GM06990 (cell line): ENCODE measurements at regions not wholly inside any gene's neighbourhood (a gene's known extent, or its start where the extent isn't known, plus 50 kb on each side); places are given as distances from the start of the nearest gene placed in this dataset.
A peak's percentile ranks its signal among the peaks of the same experiment; 100 is the strongest.
"Not testable (repeated sequence)": the region's sequence is repeated elsewhere in the genome, so short reads cannot be mapped to it uniquely, and the experiment has no call there.

Source experiments
- DNase-seq: peaks from one replicate; pipeline ENCODE4 v3.0.0-alpha.2; 2011; ENCODE audit not compliant: insufficient read length; ENCODE audit errors: extremely low read depth
- H3K27me3 ChIP-seq: replicated peaks from 2 replicates; pipeline ENCODE4 v1.6.0; 2011; ENCODE audit warnings: low read length; ENCODE audit not compliant: control insufficient read depth, insufficient read depth
- H3K36me3 ChIP-seq: 2 replicates; pipeline ENCODE4 v1.5.1; 2011; ENCODE audit warnings: low read length; ENCODE audit not compliant: control insufficient read depth, insufficient read depth
- H3K4me3 ChIP-seq: replicated peaks from 2 replicates; pipeline ENCODE4 v1.5.1; 2011; ENCODE audit warnings: low read depth, mild to moderate bottlenecking, control low read depth, low read length
- CTCF ChIP-seq: IDR thresholded peaks from 2 replicates; pipeline ENCODE4 v1.5.1; 2011; ENCODE audit warnings: low read length, control low read depth, mild to moderate bottlenecking, inconsistent platforms; ENCODE audit not compliant: insufficient read depth, poor library complexity, severe bottlenecking

- Histone ChIP-seq H3K36me3 (no peaks in the 10 kb centered on the region), H3K27me3 (no peaks in the 10 kb centered on the region), H3K4me3 (no peak overlapping the region)
- DNase-seq: no peak
- no peak for TF ChIP-seq CTCF
These were observed 63.8 kb upstream of the RALY start for GRCh38 chr20:33929917-33930316.

- peak; percentile 54 for TF ChIP-seq CTCF
- no peak overlapping the region for H3K4me3 ChIP-seq
- DNase-seq: peak; percentile 22
These were observed 60.2 kb upstream of the RALY start for GRCh38 chr20:33933469-33933909.

GRCh38 chr20:33936656-33937055, 57.1 kb upstream of the RALY start:
- Histone ChIP-seq H3K36me3 (no peaks in the 10 kb centered on the region), H3K27me3 (no peaks in the 10 kb centered on the region), H3K4me3 (no peak overlapping the region)
- no peak for TF ChIP-seq CTCF
- DNase-seq: no peak

More at GRCh38 chr20:33933469-33933909, 60.2 kb upstream of the RALY start:
- Histone ChIP-seq H3K36me3 (no peaks in the 10 kb centered on the region), H3K27me3 (no peaks in the 10 kb centered on the region)

DNA sequence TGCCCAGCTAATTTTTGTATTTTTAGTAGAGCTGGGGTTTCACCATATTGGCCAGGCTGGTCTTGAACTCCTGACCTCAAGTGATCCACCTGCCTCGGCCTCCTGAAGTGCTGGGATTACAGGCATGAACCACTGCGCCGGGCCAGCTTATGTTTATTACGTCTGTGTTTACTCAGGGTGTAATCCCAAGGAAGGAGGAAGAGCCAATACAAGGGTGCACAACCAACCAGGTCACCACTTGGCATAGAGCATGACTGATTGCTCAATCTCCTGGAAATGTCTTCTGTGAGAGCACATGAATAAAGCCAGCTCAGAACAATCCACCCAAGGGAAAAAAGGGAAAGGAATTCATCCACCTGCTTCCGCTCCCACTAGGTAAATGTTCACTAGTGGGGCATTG, 54.7 kb upstream of the RALY start:
- not testable (repeated sequence) for H3K27me3 ChIP-seq, H3K36me3 ChIP-seq, H3K4me3 ChIP-seq, DNase-seq

- no peaks in the 10 kb centered on the region for H3K36me3 ChIP-seq
- no peak for DNase-seq
- no peak for TF ChIP-seq CTCF
- H3K4me3 ChIP-seq: no peak overlapping the region
- H3K27me3 ChIP-seq: no peaks in the 10 kb centered on the region
These were observed 53.0 kb upstream of the RALY start for GRCh38 chr20:33940666-33941065.
